Limb (tissue), 2 donors: ENCODE measurements at regions not wholly inside any gene's neighbourhood (a gene's known extent, or its start where the extent isn't known, plus 50 kb on each side); places are given as distances from the start of the nearest gene placed in this dataset.
"Not testable (repeated sequence)": the region's sequence is repeated elsewhere in the genome, so short reads cannot be mapped to it uniquely, and the experiment has no call there.

ENCODE experiments used
- DNase-seq, 2 donors: peaks; one replicate each; pipeline ENCODE4 v3.0.0-alpha.2; 2016; ENCODE audit errors: extremely low spot score in 2 of 2

GRCh38 chr16:87216841-87217275, 100.3 kb downstream of the C16orf95 start:
- peak; percentile 25 to 73 for DNase-seq

GRCh38 chr16:87217802-87218201, 99.4 kb downstream of the C16orf95 start:
- DNase-seq, result not testable (repeated sequence)

GRCh38 chr16:87218281-87219055, 98.7 kb downstream of the C16orf95 start:
- no peak for DNase-seq

- no peak for DNase-seq
Measured at GRCh38 chr16:87219287-87219909, 97.8 kb downstream of the C16orf95 start.

GRCh38 chr16:87221633-87222032, 95.6 kb downstream of the C16orf95 start:
- no peak for DNase-seq

GRCh38 chr16:87222335-87222734, 94.9 kb downstream of the C16orf95 start:
- no peak for DNase-seq

GRCh38 chr16:87223656-87224248, 93.4 kb downstream of the C16orf95 start:
- no peak for DNase-seq

GRCh38 chr16:87226926-87227295, 90.3 kb downstream of the C16orf95 start:
- DNase-seq, result no peak

GRCh38 chr16:87227296-87227951, 89.8 kb downstream of the C16orf95 start:
- peak; percentile 46 to 59 for DNase-seq

- no peak for DNase-seq
Measured at GRCh38 chr16:87228363-87228762, 88.8 kb downstream of the C16orf95 start.

- no peak for DNase-seq
Measured at GRCh38 chr16:87229230-87230188, 87.7 kb downstream of the C16orf95 start.

- no peak for DNase-seq
Measured at GRCh38 chr16:87230571-87230970, 86.6 kb downstream of the C16orf95 start.

- DNase-seq, result no peak
Measured at GRCh38 chr16:87231295-87231694, 85.9 kb downstream of the C16orf95 start.

GRCh38 chr16:87231911-87232310, 85.3 kb downstream of the C16orf95 start:
- DNase-seq, result no peak

- DNase-seq, result no peak
Measured at GRCh38 chr16:87233928-87234327, 83.3 kb downstream of the C16orf95 start.

- no peak for DNase-seq
Measured at GRCh38 chr16:87234601-87235000, 82.6 kb downstream of the C16orf95 start.

- no peak for DNase-seq
Measured at GRCh38 chr16:87235810-87236515, 81.2 kb downstream of the C16orf95 start.

- DNase-seq, result no peak
Measured at GRCh38 chr16:87236516-87237115, 80.6 kb downstream of the C16orf95 start.

GRCh38 chr16:87238361-87238715, 78.9 kb downstream of the C16orf95 start:
- no peak for DNase-seq

- DNase-seq, result no peak
Measured at GRCh38 chr16:87239545-87239944, 77.6 kb downstream of the C16orf95 start.
